IMR-90 (cell line): ENCODE measurements at regions not wholly inside any gene's neighbourhood (a gene's known extent, or its start where the extent isn't known, plus 50 kb on each side); places are given as distances from the start of the nearest gene placed in this dataset.

Experiments used
- ATAC-seq: fragments of 200-7000 bp; cut with Tn5 transposase; 2 replicates; pipeline ENCODE4 v1.9.1; 2020; ENCODE audit warnings: low read depth, mild to moderate bottlenecking, moderate library complexity
- BruUV-seq: library from RNA; stranded (reverse); fragments of 400-500 nt; replicated peaks from 2 replicates; lab custom pipeline; 2021; lab: Mats Ljungman, UMichigan
- CTCF ChIA-PET: fragments of 300-600 bp; formaldehyde crosslinking; extraction: SDS; loops from one replicate; lab custom pipeline; 2021; ENCODE audit warnings: antibody characterized with exemption; lab: Yijun Ruan, JAX
- POLR2A ChIA-PET: fragments of 300-600 bp; sonication (Branson Sonifier 250); formaldehyde crosslinking; loops from one replicate; lab custom pipeline; 2022; ENCODE audit warnings: antibody characterized with exemption; ENCODE audit not compliant: unreplicated experiment; lab: Charles Lee
- DNase-seq: peaks from one replicate; pipeline ENCODE4 v3.0.0; 2013
- H2AFZ ChIP-seq: replicated peaks from 2 replicates; pipeline ENCODE3; 2013; ENCODE audit warnings: low read length, mild to moderate bottlenecking; ENCODE audit not compliant: poor library complexity
- H2AK5ac ChIP-seq: 2 replicates; pipeline ENCODE4 v1.6.1; 2013; ENCODE audit warnings: low read depth, low read length, inconsistent platforms
- H2AK9ac ChIP-seq: replicated peaks from 2 replicates; pipeline ENCODE3; 2013; ENCODE audit warnings: mild to moderate bottlenecking, low read depth, low read length, moderate library complexity; ENCODE audit not compliant: poor library complexity
- H2BK120ac ChIP-seq: 2 replicates; pipeline ENCODE4 v1.6.1; 2013; ENCODE audit warnings: low read depth, low read length, inconsistent platforms
- H2BK15ac ChIP-seq: 3 replicates; pipeline ENCODE4 v1.6.1; 2013; ENCODE audit warnings: low read depth, low read length, inconsistent platforms
- H2BK20ac ChIP-seq: 2 replicates; pipeline ENCODE4 v1.6.1; 2013; ENCODE audit warnings: low read depth, mild to moderate bottlenecking, inconsistent platforms, low read length, moderate library complexity
- H2BK5ac ChIP-seq: 2 replicates; pipeline ENCODE4 v1.6.1; 2013; ENCODE audit warnings: mild to moderate bottlenecking, low read depth, low read length, inconsistent platforms; ENCODE audit not compliant: poor library complexity, severe bottlenecking
- H3K14ac ChIP-seq: replicated peaks from 2 replicates; pipeline ENCODE4 v1.6.1; 2013; ENCODE audit warnings: low read depth, low read length, inconsistent platforms
- H3K18ac ChIP-seq: 2 replicates; pipeline ENCODE4 v1.6.1; 2013; ENCODE audit warnings: low read depth, low read length, control low read depth
- H3K23ac ChIP-seq: 2 replicates; pipeline ENCODE4 v1.6.1; 2013; ENCODE audit warnings: low read depth, low read length, inconsistent platforms
- H3K27ac ChIP-seq: 2 replicates; pipeline ENCODE4 v1.5.1; 2013; ENCODE audit warnings: mild to moderate bottlenecking, control low read depth, low read length; ENCODE audit not compliant: insufficient read depth
- H3K27me3 ChIP-seq: 2 replicates; pipeline ENCODE4 v1.6.1; 2013; ENCODE audit warnings: low read length; ENCODE audit not compliant: control insufficient read depth, insufficient read depth
- H3K36me3 ChIP-seq: 2 replicates; pipeline ENCODE4 v1.6.1; 2013; ENCODE audit warnings: low read length, mixed read lengths; ENCODE audit not compliant: control insufficient read depth, insufficient read depth
- H3K4ac ChIP-seq: 2 replicates; pipeline ENCODE4 v1.6.1; 2013; ENCODE audit warnings: low read depth, low read length, inconsistent platforms
- H3K4me1 ChIP-seq: 2 replicates; pipeline ENCODE4 v1.6.1; 2013; ENCODE audit warnings: low read length, mixed read lengths; ENCODE audit not compliant: control insufficient read depth, insufficient read depth
- H3K4me2 ChIP-seq: 2 replicates; pipeline ENCODE4 v1.6.1; 2013; ENCODE audit warnings: low read depth, mild to moderate bottlenecking, control low read depth, low read length, moderate library complexity
- H3K4me3 ChIP-seq: 2 replicates; pipeline ENCODE4 v1.5.1; 2013; ENCODE audit warnings: low read depth, mild to moderate bottlenecking, control low read depth, low read length, moderate library complexity; ENCODE audit not compliant: insufficient read depth
- H3K56ac ChIP-seq: 2 replicates; pipeline ENCODE4 v1.6.1; 2013; ENCODE audit warnings: low read length, inconsistent platforms; ENCODE audit not compliant: insufficient read depth; ENCODE audit errors: extremely low read depth
- H3K79me1 ChIP-seq, 2 experiments: 2 replicates each; pipeline ENCODE4 v1.6.1; 2013; ENCODE audit warnings: low read length in 2 of 2, inconsistent platforms in 1 of 2, low read depth in 1 of 2
- H3K9ac ChIP-seq: 2 replicates; pipeline ENCODE4 v1.6.1; 2013; ENCODE audit warnings: low read depth, low read length, control low read depth
- H3K9me1 ChIP-seq: 2 replicates; pipeline ENCODE4 v1.6.1; 2013; ENCODE audit warnings: low read length, inconsistent platforms; ENCODE audit not compliant: insufficient read depth
- H3K9me3 ChIP-seq: 2 replicates; pipeline ENCODE4 v1.6.1; 2013; ENCODE audit warnings: low read length; ENCODE audit not compliant: control insufficient read depth, insufficient read depth
- H4K20me1 ChIP-seq: 2 replicates; pipeline ENCODE4 v1.6.1; 2013; ENCODE audit warnings: low read length, inconsistent platforms; ENCODE audit not compliant: insufficient read depth
- H4K5ac ChIP-seq: 2 replicates; pipeline ENCODE4 v1.6.1; 2013; ENCODE audit warnings: mild to moderate bottlenecking, low read depth, low read length, control low read depth
- H4K8ac ChIP-seq, 2 experiments: 2 replicates each; pipeline ENCODE4 v1.6.1; 2013; ENCODE audit warnings: low read depth in 2 of 2, low read length in 2 of 2, control low read depth in 1 of 2, inconsistent platforms in 1 of 2
- H4K91ac ChIP-seq: 2 replicates; pipeline ENCODE4 v1.6.1; 2013; ENCODE audit warnings: low read depth, low read length, inconsistent platforms; ENCODE audit not compliant: insufficient read depth
- BHLHE40 ChIP-seq: fragments of 150-350 bp; IDR thresholded peaks from 2 replicates; pipeline ENCODE4 v1.6.1; 2016; ENCODE audit warnings: mild to moderate bottlenecking, low read depth, low read length
- FOS ChIP-seq: fragments of 150-350 bp; IDR thresholded peaks from 2 replicates; pipeline ENCODE4 v1.6.1; 2016; ENCODE audit warnings: low read depth, low read length
- MAFK ChIP-seq: IDR thresholded peaks from 2 replicates; pipeline ENCODE4 v1.6.1; 2012; ENCODE audit warnings: low read depth, low read length, improper control_type of control experiment
- MAZ ChIP-seq: IDR thresholded peaks from 2 replicates; pipeline ENCODE4 v1.6.1; 2012; ENCODE audit warnings: low read depth, mild to moderate bottlenecking, low read length, improper control_type of control experiment, moderate library complexity, borderline replicate concordance
- MXI1 ChIP-seq: IDR thresholded peaks from 2 replicates; pipeline ENCODE4 v1.6.1; 2012; ENCODE audit warnings: low read depth, mild to moderate bottlenecking, low read length, moderate library complexity, borderline replicate concordance
- NFE2L2 ChIP-seq: fragments of 150-350 bp; IDR thresholded peaks from 2 replicates; pipeline ENCODE4 v1.6.1; 2016; ENCODE audit warnings: low read depth, mild to moderate bottlenecking, low read length
- POLR2A ChIP-seq: IDR thresholded peaks from 2 replicates; pipeline ENCODE4 v1.6.1; 2012; ENCODE audit warnings: mild to moderate bottlenecking, low read depth, low read length
- RAD21 ChIP-seq: IDR thresholded peaks from 2 replicates; pipeline ENCODE4 v1.6.1; 2012; ENCODE audit warnings: low read length, improper control_type of control experiment
- RCOR1 ChIP-seq: IDR thresholded peaks from 2 replicates; pipeline ENCODE4 v1.6.1; 2012; ENCODE audit warnings: mild to moderate bottlenecking, low read length, improper control_type of control experiment; ENCODE audit not compliant: insufficient replicate concordance
- RFX5 ChIP-seq: IDR thresholded peaks from 2 replicates; pipeline ENCODE4 v1.8.0; 2012; ENCODE audit warnings: low read depth, mild to moderate bottlenecking, low read length, moderate library complexity
- SMC3 ChIP-seq: fragments of 150-350 bp; IDR thresholded peaks from 2 replicates; pipeline ENCODE4 v1.6.1; 2016; ENCODE audit warnings: low read depth, mild to moderate bottlenecking, antibody characterized with exemption, low read length, moderate library complexity
- WGBS, 2 experiments: methylation state at CpG; one replicate each; pipeline versions ENCODE4 v1.1.5 to v1.1.7; 2013; ENCODE audit warnings: missing lambda C conversion rate in 2 of 2; ENCODE audit not compliant: insufficient read length in 1 of 2; ENCODE audit errors: extremely low coverage in 2 of 2; 5-methylcytosine and 5-hydroxymethylcytosine counted together
- dilution Hi-C: fragments of 300-500 bp; cut with HindIII; formaldehyde crosslinking; loops from one replicate; pipeline ENCODE4 v1.14.3; 2018; ENCODE audit warnings: low sequenced_read_pairs; ENCODE audit not compliant: unreplicated experiment
- in situ Hi-C: fragments of 300-500 bp; cut with MboI; formaldehyde crosslinking; loops from 3 replicates; pipeline ENCODE4 v1.14.3; 2019; ENCODE audit warnings: low sequenced_read_pairs, inconsistent platforms, mixed read lengths
- intact Hi-C: fragments of 100-400 bp; cut with micrococcal nuclease; formaldehyde crosslinking; loops from 2 replicates; pipeline ENCODE4 v1.10.0; 2022
- TF ChIP-seq, protein P1 (sequence below): fragments of 150-350 bp; IDR thresholded peaks from 2 replicates; pipeline ENCODE4 v1.6.1; 2017; ENCODE audit warnings: mild to moderate bottlenecking, antibody characterized with exemption, low read length, low read depth
- TF ChIP-seq, protein P2 (sequence below): conservative IDR thresholded peaks from 2 replicates; pipeline ENCODE4 v1.5.1; 2012; ENCODE audit warnings: mild to moderate bottlenecking, low read depth, low read length, improper control_type of control experiment
- TF ChIP-seq, protein P3 (sequence below): fragments of 150-350 bp; IDR thresholded peaks from 2 replicates; pipeline ENCODE4 v1.6.1; 2016; ENCODE audit warnings: low read depth, mild to moderate bottlenecking, low read length, moderate library complexity, borderline replicate concordance

DNA sequence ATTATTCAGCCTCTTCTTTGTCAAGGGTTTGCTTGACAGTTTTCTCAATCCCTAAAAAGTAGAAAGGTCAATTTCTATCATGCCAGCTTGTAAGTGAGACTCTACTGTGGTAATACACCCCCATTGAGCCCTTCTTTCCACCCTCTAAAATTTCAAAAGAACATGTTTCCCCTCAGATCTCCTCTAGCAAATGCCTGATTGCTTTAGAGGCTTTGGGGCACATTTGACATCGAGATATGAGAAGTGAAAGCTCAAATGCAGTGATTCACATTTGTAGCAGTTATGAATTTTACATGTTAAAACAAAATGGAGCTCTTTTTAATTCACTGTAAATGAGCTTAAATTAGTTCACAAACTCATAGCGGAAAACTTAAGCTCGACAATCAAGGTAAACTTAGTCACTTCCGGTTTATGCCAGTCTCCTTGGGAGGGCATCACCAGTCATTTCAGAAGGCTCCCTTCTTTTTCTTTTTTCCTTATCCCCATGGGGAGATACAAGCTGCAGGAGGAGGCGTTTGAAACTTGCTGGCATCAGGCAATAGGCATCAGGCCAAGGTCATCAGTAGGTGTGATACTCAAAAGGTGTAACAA lies 55.3 kb upstream of the ADO start:
- POLR2A ChIA-PET = no interaction called here

More for the DNA sequence above, 55.3 kb upstream of the ADO start:
- H4K91ac ChIP-seq = no peak overlapping the region
- no peak overlapping the region for H3K4ac ChIP-seq
- H4K8ac ChIP-seq = no peak overlapping the region
- TF ChIP-seq RFX5 (no peak), RAD21 (no peak), MAFK (no peak), BHLHE40 (no peak), FOS (no peak), POLR2A (no peak), NFE2L2 (no peak), RCOR1 (no peak), MAZ (no peak), SMC3 (no peak), MXI1 (no peak)
- TF ChIP-seq, protein P1, sequence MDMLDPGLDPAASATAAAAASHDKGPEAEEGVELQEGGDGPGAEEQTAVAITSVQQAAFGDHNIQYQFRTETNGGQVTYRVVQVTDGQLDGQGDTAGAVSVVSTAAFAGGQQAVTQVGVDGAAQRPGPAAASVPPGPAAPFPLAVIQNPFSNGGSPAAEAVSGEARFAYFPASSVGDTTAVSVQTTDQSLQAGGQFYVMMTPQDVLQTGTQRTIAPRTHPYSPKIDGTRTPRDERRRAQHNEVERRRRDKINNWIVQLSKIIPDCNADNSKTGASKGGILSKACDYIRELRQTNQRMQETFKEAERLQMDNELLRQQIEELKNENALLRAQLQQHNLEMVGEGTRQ = no peak
- TF ChIP-seq, protein P2, sequence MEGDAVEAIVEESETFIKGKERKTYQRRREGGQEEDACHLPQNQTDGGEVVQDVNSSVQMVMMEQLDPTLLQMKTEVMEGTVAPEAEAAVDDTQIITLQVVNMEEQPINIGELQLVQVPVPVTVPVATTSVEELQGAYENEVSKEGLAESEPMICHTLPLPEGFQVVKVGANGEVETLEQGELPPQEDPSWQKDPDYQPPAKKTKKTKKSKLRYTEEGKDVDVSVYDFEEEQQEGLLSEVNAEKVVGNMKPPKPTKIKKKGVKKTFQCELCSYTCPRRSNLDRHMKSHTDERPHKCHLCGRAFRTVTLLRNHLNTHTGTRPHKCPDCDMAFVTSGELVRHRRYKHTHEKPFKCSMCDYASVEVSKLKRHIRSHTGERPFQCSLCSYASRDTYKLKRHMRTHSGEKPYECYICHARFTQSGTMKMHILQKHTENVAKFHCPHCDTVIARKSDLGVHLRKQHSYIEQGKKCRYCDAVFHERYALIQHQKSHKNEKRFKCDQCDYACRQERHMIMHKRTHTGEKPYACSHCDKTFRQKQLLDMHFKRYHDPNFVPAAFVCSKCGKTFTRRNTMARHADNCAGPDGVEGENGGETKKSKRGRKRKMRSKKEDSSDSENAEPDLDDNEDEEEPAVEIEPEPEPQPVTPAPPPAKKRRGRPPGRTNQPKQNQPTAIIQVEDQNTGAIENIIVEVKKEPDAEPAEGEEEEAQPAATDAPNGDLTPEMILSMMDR = no peak
- TF ChIP-seq, protein P3, sequence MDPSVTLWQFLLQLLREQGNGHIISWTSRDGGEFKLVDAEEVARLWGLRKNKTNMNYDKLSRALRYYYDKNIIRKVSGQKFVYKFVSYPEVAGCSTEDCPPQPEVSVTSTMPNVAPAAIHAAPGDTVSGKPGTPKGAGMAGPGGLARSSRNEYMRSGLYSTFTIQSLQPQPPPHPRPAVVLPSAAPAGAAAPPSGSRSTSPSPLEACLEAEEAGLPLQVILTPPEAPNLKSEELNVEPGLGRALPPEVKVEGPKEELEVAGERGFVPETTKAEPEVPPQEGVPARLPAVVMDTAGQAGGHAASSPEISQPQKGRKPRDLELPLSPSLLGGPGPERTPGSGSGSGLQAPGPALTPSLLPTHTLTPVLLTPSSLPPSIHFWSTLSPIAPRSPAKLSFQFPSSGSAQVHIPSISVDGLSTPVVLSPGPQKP = no peak
- no peak overlapping the region for H2AFZ ChIP-seq
- no TSS peak for BruUV-seq
- no peak overlapping the region for H3K4me2 ChIP-seq
- peaks cover 8% of the 10 kb centered on the region for H3K27me3 ChIP-seq
- no peak overlapping the region for H2BK20ac ChIP-seq
- H3K27ac ChIP-seq = no peak overlapping the region
- H3K4me1 ChIP-seq = no peaks in the 10 kb centered on the region; the same call in 1 of the 2 replicates
- H4K20me1 ChIP-seq = no peaks in the 10 kb centered on the region
- WGBS, 2 experiments = no CpG with 5 or more reads among the region's 5 CpGs
- no peak for ATAC-seq
- dilution Hi-C loops (no loop called here), intact Hi-C loops (no loop called here), in situ Hi-C loops (no loop called here)
- no peaks in the 10 kb centered on the region for H3K9me3 ChIP-seq
- no peak for DNase-seq
- no peak overlapping the region for H3K4me3 ChIP-seq
- H3K14ac ChIP-seq = no peak overlapping the region
- no peaks in the 10 kb centered on the region for H3K36me3 ChIP-seq
- no peak overlapping the region for H2BK5ac ChIP-seq
- no peaks in the 10 kb centered on the region for H3K79me1 ChIP-seq
- H3K23ac ChIP-seq = no peak overlapping the region
- H3K56ac ChIP-seq = no peak overlapping the region
- no peak overlapping the region for H2BK120ac ChIP-seq
- H3K18ac ChIP-seq = no peak overlapping the region
- CTCF ChIA-PET = no interaction called here
- no peak overlapping the region for H3K9ac ChIP-seq
- H4K5ac ChIP-seq = no peak overlapping the region
- H3K9me1 ChIP-seq = peaks cover 4% of the 10 kb centered on the region
- no peak overlapping the region for H2AK9ac ChIP-seq
- H2BK15ac ChIP-seq = no peak overlapping the region
- H2AK5ac ChIP-seq = no peak overlapping the region
